NCI-H1105 treated with DMSO at 0.1 percent for 48 hours (cell line): ENCODE measurements at regions not wholly inside any gene's neighbourhood (a gene's known extent, or its start where the extent isn't known, plus 50 kb on each side); places are given as distances from the start of the nearest gene placed in this dataset.
"Not testable (repeated sequence)": the region's sequence is repeated elsewhere in the genome, so short reads cannot be mapped to it uniquely, and the experiment has no call there.

Experiments
- DNase-seq: peaks from one replicate; lab custom pipeline; 2025; lab: John Stamatoyannopoulos, UW

DNA sequence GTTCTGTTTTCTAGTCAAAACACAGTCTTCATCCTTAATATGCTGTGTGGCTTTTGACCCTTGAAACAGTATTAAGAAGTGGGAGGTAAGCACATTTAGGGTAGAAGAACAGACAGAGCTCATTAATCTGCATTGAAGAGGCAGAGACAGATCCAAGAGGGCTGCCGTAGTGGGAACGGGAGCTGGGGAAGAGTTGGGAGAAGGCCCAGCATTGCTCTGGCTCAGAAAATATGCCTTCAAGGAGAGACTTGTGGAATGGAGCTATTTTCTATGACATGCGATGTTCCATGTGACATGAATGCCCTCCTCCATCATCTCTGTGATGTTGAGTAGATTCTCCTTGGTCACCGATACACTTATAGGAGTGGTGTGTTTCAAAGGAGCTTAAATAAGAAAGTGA lies 273.3 kb upstream of the BOD1L1 start:
- no peak for DNase-seq

DNA sequence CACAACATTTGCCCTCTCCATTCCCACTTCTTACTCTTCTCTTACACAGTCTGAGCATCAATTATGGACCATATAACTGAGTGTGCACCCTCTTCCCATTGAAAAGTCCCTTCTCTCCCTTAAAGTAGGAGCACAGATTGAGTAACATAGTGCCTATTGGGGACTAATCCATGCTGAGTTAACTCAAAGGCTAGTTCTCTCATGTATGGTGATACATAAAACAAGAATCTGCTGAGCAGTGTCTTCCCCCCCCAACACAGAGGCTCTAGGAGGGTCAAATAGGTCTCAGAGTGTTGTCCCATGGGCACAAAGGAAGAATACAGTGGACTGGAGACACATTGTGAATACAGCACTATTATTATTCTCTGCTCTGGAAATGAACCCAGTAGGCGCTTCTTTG lies 274.6 kb upstream of the BOD1L1 start:
- DNase-seq: no peak

DNA sequence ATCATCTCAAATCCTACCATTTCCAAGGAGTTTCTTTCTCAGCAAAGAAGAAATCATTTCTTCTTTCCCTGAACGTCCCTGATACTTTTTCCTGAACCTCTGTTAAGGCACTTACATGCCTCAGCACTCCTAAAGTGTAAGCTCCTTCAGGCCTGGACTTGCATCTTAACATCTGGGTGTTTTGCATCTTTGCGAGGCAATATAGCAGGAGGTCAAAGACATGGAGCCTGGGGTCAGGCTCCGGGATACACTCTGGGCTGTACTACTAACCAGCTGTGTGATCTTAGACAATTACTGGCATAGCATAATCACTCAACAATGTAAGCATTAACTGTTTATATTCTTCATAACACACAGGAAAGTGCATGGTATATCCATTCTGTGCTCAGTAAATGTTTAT lies 275.5 kb upstream of the BOD1L1 start:
- DNase-seq: no peak

DNA sequence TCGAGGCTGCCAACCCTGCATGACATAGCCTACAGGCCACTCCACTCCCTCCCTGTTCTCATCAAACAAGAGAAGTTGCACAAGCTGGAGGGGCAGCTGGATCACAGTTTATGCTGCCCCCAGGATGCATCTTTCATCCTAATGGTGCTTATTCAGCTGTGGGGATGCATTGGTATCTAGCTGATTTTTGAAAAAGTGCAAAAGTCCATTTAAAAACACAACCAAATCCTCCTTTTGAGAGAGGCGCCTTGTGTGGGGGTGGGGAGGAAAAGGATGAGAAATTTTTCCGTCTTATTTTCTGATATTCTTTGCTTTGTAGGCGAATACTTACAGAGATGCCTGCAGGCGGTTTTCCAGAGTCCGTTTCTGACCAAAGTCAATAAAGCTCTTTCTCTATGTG lies 276.4 kb upstream of the BOD1L1 start:
- no peak for DNase-seq

DNA sequence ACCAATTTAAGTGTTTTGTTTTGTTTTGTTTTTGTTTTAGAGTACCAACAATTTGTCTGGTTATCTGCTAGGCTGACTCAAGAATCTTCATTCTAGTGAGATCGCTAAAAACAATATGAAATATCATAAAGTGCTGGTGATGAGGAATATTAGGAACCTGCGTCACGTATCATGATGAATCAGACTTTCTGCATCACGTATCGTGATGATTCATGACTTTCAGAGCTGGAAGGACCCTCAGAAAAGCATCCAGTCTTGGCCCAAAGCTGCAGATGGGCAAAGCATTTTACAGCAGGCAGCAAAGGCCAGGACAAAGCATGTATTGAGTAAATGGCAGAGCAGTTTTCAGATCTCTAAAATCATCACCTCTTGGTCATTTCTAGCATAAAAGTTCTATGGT lies 278.0 kb upstream of the BOD1L1 start:
- DNase-seq: no peak

DNA sequence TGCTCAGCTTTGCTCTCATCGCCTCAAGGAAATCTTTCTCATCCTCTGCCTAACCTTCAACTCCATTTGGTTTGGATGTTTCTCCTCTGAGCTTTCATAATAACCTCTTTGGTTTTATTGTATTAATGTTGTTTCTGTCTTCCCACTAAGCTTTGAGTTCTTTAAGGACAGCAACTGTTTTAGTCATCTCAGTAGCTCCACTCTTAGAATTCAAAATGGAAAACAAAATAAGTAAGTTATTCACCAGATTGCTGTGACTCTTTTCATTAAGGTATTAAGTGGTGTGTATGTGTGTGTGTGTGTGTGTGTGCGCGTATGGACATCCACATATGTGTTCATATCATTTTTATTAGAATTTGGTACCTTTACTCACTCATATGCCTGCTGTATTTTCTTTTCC lies 279.2 kb upstream of the BOD1L1 start:
- no peak for DNase-seq

DNA sequence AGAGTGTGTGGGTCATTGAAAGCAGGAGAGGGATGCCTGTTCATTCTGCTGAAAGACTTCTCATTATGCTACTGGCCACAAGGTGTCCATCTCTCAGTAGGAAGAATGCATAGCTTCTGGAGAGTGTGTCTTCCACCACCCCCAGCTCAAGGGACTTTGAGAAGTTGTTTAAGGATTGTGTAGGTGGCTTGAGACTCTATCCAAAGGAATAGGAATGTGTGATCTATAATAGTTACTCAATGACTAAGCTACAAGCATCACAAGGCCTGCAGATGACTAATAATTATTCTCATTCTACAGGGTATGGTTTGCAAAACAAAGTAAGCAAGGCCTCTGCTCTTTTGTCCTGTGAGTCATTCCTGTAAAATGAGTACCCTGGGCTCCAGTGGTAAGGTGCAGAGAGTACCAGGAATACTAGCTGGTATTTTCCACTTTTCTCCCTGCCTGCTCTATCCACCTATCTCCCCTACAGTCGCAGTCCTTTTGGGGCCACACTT lies 279.8 kb upstream of the BOD1L1 start:
- no peak for DNase-seq

DNA sequence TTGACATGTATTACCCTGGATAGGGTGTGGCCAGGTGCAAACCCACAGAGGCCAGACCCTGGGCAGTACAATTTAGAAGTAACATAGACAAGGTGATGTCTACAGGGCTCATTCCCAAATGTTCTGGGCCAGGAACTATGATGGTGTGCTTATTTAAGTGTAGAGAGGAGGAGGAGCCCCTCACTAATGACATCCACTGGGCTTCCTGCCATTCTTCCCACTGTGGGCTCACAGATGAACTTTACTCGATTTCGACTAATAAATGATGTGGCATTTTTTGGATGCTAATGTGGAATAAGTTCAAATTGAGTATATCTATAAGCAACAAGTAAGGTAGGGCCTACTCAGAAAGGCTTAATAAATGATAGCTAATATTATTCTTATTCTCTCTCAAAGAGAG lies 280.9 kb upstream of the BOD1L1 start:
- DNase-seq: no peak

DNA sequence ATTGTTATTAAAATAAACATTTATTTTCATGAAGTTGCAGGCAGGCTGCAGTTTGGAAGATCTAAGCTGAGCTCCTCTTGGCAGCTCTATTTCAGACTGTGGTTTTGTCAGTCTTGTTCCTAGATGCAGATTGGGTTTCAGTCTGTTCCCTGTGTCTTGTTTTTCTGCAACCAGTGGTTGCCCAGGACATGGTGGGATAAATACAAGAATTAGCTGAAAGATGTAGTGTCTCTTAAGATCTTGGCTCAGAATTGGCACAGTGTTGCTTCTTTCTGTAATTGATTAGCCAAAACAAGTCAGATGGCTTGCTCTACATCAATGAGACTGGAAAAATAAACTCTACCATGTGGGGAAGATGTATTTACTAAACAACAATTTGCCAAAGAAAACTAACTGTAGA lies 283.0 kb upstream of the BOD1L1 start:
- DNase-seq: no peak

DNA sequence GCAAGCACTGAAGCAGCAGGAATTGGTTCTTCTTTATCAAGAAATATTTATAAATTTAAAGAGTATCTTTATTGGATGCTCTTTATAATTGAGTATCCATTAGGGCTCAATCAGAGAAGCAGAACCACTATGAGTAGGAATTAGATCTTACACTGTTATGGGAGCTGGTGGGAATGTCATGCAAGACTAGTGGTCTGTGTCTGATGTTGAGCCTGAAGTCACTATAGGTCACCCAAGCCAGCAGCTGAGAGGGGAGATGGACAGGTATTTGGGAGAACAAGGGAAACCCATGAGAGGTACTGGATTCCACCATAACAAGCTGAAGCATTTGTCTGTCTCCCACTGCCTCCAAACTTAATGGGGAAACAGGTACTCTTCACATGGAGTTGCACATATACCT lies 283.7 kb upstream of the BOD1L1 start:
- no peak for DNase-seq

DNA sequence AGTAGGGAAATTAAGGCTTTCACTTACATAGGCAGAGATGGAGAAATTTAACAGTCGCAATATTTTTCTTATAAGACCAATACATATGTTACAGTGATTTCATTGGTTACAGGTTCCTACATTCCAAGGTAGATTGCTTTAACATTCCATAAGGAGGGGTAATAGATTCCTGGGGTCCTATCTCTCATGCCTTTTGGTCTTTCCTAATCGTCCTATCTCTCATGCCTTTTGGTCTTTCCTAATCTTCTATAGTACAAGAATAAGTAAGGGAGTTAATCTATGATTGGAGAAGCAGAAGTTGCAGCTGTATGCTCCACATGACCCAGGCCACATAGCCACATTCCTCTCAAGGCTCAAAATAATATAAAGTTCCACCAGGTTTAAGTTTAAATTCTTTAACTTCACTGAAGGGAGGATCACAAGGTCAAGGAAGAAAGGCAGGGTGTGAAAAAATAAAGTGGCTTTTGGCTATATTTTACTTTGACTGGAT lies 285.0 kb upstream of the BOD1L1 start:
- DNase-seq: no peak

DNA sequence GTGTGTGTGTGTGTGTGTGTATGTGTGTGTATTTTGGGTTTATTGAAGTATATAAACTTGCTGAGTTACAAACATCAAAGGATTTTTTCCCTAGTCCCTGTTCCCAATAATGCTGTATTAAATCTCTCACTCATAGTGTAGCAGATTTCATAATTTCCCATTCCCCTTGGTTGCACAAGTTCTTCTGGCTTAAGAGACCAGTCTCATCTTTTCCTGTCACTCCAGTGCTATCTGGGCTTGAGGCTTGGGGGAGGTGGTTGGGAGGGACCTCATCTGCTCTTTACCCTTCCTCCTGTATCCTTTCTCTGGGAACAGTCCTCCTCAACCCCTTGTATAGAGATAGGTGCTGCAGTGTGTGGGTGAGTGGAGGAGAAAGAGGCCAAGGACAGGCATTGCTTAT lies 285.4 kb upstream of the BOD1L1 start:
- DNase-seq: no peak

DNA sequence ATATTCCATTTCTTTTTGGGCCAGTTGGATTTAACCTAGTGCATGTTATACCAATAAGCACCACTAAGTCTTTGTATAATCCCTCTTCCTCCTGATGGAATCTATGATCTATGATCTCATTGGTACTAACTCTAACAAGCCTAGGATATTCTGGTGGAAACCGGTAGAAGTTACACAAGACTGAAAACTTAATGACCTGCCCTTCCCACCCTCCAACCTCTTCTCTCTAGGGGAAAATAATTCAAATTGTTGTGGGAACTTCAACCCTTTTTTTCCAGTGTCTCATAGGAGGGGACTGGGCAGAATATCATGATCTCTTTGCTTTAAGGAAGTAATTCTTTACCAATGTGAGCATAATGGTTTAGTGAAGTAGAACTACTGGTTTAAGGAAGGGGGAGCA lies 289.5 kb upstream of the BOD1L1 start:
- DNase-seq: no peak

DNA sequence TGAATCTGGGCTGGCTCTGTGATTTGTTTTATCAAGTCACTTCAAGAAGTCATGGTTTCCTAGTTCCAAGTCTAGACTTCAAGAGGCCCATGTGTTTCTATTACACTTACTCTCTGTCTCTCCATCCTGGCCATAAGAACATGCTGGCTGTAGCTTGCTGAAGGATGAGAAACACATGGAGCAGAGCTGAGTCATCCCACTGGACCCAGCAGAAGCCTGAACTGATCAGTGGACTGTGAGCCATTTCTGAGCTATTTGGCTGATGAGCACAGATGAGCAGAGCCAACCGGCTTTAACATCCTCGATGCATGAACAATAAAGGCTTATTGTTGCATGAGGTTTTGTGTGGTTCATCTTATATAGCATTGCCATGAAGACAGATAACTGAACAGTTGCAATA lies 290.6 kb upstream of the BOD1L1 start:
- no peak for DNase-seq

DNA sequence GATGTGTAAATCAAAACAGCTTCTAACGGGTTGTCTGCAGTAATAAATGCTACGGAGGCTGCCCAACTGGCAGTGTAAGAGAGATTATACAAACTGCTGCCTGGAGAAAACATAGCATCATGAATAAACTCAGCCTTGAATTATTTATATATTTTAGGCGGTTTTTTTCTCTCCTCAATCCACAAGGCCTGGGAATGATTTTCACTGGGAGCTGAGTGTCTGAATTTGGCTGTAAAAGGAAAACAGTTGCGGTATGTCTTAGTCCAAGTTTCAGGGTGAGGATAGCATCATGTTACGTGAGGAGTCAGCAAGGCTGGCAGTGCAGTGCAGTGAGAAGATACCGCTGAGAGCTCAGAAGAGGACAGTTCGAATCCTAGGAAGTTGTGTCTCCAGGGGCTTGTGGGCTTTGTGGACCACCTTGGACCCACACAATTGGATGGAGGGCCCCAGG lies 291.5 kb upstream of the BOD1L1 start:
- no peak for DNase-seq

DNA sequence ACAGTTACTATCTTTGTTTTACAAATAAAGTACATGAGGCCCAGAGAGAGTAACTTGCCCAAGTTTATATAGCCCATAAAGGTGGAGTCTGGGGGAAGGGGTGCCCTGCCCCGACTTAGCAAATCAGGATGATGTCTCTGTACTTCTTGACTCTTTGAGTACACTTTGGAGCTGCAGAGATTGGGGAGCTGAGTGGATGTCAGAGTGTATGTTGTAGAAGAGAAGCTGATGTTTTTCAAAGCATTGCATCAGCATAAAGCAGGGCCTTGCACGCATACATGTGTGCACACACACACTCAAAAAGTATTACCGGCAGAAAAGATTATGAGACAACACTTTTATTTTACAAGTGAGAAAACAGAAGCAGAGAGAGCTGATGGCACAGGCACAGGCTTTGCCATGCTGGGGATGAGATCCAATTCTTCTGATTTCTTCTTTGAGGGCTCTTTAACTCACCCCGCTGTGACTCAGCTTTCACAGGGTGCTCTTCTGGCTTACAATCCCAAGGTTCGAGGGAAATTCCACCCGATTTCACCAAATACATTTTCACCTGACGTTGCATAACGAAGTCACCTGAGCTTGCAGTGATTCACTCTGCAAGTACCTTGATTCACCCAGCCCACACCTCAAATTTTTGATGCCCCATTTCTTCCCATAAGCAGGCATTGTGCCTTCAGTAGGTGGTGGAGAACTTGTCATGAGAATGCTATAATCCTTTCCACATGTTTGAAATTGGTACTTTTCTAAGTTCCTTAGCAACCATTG lies 292.8 kb upstream of the BOD1L1 start:
- DNase-seq: no peak

DNA sequence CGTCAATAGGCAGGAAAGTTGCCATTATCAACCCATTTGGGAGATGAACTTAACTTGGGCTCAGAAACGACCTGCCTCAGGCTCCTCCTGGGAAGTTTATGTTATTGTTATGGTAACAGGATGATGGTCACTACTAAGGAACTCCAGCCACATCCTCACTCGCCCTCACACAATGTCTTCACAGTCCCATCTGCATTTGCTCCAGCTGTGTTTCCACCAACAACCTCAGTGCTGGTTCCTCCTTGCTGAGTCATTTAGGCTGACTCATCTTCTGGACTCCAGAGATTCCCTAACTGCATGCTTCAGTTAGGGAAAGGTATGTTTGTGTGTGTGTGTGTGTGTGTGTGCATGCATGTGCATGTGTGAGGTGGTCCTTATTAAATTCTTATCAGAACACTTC lies 293.4 kb upstream of the BOD1L1 start:
- DNase-seq: no peak

DNA sequence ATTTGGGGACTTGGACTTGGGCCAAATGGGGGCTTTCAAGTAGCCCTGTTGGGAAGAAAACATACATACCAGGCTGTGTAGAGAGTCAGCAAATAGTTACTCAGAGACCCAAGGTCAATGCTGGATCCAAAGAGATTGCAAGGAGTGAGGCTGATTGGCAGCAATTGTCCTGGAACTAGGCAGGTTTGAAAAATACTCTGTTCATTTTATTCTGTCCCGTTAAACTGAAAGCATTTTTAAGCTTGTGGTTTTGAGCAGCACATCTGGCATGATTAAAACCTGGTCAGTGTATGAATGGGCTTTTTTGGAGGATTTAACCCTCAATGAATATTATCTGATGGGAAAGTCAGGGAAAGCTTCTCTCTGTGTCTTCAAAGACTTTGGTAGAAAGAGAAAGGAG lies 294.3 kb upstream of the BOD1L1 start:
- no peak for DNase-seq

DNA sequence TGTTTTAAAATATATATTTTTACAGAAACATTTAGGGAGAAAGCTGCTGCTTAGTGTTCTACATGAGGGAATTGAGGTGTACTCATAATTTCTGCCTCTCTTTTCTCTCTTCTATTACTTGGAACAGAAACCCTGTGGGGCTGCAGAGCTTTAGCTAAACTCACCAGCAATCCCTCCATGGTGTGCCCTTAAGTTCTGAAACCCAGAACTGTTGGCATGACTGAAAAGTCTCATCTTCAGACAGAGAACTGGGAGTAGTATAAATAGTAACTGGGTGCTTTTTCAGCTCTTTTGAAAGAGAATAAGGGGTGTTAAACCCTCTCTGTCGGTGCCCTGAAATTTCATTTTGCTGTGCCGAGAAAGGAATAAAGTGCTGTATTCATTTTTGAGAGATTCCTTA lies 294.9 kb upstream of the BOD1L1 start:
- DNase-seq: no peak

DNA sequence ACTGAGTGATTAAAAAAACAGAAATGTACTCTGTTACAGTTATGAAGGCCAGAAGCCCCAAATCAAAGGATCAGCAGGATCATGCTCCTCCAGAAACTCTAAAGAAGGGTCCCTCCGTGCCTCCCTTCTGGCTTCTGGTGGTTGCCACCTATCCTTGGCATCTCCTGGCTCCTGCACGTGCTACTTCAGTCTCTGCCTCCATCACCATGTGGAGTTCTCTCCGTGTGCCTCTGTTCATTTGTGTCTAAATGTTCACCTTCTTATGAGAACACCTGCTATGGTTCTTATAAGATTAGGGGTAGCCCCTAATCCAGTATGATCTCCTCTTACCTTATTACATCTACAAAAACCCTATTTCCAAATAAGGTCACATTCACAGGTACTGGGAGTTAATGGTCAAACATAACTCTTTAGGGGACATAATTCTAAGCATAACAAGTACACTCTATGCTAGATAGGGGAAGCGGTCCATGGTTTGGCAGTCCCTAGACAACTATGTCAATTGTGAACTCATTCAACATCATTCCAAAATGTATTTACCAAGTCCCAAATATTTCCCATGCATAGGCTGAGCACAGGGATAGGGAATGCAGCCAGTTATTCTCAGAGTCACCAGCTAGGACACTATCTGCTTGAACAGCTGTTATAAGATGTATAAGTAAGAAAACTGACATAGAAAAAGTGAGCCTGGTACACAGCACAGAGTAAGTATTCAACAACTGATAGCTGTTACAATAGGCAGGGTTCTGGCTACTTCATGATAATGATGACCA lies 295.5 kb upstream of the BOD1L1 start:
- no peak for DNase-seq

DNA sequence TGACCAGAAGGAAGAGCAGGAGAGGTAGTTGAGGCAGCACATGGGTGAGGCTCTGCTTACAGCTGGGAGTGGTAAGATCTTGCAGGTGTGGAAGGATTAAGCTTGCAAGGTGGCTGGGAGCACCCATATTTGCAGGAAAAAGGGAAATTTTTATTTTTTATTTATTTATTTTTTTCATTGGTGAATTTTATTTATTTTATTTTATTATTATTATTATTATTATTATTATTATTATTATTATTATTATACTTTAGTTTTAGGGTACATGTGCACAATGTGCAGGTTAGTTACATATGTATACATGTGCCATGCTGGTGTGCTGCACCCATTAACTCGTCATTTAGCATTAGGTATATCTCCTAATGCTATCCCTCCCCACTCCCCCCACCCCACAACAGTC lies 297.4 kb upstream of the BOD1L1 start:
- DNase-seq: not testable (repeated sequence)

DNA sequence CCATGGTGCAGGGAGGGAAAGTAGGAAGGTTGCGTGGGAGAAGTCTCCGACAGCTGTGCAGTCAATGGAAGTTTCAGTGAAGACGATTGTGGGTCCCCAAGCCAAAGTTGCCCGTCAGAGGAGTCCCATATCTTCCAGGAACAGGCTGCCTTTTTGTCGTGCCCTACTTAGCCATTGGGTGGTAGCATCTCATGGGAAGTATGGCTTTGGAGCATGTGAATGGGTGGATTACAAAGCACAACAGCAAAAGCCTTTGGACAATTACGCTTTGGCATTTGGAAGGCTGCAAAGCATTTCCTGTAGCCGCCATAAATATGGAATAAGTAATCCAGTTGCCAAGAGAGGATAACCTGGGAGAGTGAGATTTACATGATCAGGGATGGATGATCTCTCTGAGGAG lies 300.7 kb upstream of the BOD1L1 start:
- no peak for DNase-seq

DNA sequence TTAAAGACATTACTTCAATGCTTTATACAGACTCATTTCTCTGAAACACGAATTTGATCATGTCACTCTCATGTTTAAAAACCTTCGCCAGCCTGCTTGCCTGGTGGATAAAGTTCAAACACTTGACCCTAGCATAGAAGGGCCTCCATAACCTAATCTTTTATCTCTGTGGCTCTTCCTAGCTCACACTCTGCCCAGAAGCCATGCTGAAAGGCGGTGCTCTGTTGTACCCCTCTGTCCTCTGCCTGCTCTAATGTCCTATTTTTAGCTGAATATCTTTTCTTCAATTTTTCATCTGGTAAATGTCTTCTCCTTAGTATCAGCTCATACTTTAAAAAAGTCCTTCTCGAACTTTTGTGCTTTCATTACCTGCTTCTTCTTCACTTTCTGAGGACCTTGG lies 302.6 kb upstream of the BOD1L1 start:
- no peak for DNase-seq
